ENCODE measurements at regions not wholly inside any gene's neighbourhood (a gene's known extent, or its start where the extent isn't known, plus 50 kb on each side); places are given as distances from the start of the nearest gene placed in this dataset.

DNA sequence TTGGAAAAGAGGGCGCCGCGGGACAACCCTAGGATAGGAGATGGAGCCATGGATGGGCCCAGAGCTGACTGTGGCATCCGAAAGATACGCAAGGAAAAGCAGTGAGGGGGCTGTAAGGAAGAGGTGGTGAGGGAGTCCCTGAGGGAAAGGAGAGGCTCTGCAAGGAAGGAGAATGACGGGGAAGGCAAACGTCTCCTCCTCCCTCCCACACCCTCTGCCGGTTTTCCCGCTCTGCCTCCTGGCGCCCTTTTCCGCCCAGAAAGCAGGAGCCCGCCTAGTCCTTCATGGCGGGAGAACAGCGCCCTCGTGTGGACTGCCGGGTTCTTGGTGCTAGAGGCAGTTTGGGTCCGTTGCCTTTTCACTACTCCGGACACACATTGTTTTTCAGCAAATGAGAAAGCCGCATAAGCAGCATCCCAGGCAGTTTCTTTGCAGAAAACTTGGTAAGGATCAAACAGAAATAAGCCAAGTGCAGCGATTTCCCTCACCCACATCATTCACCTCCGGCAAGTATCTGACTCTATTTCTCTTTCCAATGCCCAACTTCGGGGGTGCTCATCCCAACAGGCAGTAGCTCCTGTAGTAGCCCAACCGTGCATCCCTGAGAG is 200.4 kb downstream of the INO80D start (continued):
- TF ChIP-seq DNMT1 (CRISPR knock-in tag; IDR thresholded peaks at IDR 0.05), result no peak
- no peak for TF ChIP-seq MBNL3 (CRISPR knock-in tag; conservative IDR thresholded peaks at IDR 0.05)
- TF ChIP-seq, protein P1, sequence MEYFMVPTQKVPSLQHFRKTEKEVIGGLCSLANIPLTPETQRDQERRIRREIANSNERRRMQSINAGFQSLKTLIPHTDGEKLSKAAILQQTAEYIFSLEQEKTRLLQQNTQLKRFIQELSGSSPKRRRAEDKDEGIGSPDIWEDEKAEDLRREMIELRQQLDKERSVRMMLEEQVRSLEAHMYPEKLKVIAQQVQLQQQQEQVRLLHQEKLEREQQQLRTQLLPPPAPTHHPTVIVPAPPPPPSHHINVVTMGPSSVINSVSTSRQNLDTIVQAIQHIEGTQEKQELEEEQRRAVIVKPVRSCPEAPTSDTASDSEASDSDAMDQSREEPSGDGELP (IDR thresholded peaks at IDR 0.05; ENCODE audit: borderline replicate concordance, low read depth), result no peak
- no peak; the same call in 1 of the 2 replicates for TF ChIP-seq PHF21A (CRISPR knock-in tag; IDR thresholded peaks at IDR 0.05)
- TF ChIP-seq EHMT2 (IDR thresholded peaks at IDR 0.05; ENCODE audit: borderline replicate concordance, low read depth, low read length), result no peak
- no peak for TF ChIP-seq ZNF33B (CRISPR knock-in tag; IDR thresholded peaks at IDR 0.05)
- no peak for TF ChIP-seq SSRP1 (CRISPR knock-in tag; IDR thresholded peaks at IDR 0.05)
- TF ChIP-seq SALL1 (CRISPR knock-in tag; IDR thresholded peaks at IDR 0.05), result peak; percentile 70
- TF ChIP-seq MEF2D (CRISPR knock-in tag; IDR thresholded peaks at IDR 0.05), result no peak
- TF ChIP-seq, protein P2, sequence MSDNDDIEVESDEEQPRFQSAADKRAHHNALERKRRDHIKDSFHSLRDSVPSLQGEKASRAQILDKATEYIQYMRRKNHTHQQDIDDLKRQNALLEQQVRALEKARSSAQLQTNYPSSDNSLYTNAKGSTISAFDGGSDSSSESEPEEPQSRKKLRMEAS (IDR thresholded peaks at IDR 0.05), result peak; percentile 17; the same call in 1 of the 2 replicates
- TF ChIP-seq ZNF460 (CRISPR knock-in tag; IDR thresholded peaks at IDR 0.05; ENCODE audit: borderline replicate concordance), result no peak
- no peak for TF ChIP-seq ZNF282 (IDR thresholded peaks at IDR 0.05; ENCODE audit: partially characterized antibody)
- TF ChIP-seq, protein P3, sequence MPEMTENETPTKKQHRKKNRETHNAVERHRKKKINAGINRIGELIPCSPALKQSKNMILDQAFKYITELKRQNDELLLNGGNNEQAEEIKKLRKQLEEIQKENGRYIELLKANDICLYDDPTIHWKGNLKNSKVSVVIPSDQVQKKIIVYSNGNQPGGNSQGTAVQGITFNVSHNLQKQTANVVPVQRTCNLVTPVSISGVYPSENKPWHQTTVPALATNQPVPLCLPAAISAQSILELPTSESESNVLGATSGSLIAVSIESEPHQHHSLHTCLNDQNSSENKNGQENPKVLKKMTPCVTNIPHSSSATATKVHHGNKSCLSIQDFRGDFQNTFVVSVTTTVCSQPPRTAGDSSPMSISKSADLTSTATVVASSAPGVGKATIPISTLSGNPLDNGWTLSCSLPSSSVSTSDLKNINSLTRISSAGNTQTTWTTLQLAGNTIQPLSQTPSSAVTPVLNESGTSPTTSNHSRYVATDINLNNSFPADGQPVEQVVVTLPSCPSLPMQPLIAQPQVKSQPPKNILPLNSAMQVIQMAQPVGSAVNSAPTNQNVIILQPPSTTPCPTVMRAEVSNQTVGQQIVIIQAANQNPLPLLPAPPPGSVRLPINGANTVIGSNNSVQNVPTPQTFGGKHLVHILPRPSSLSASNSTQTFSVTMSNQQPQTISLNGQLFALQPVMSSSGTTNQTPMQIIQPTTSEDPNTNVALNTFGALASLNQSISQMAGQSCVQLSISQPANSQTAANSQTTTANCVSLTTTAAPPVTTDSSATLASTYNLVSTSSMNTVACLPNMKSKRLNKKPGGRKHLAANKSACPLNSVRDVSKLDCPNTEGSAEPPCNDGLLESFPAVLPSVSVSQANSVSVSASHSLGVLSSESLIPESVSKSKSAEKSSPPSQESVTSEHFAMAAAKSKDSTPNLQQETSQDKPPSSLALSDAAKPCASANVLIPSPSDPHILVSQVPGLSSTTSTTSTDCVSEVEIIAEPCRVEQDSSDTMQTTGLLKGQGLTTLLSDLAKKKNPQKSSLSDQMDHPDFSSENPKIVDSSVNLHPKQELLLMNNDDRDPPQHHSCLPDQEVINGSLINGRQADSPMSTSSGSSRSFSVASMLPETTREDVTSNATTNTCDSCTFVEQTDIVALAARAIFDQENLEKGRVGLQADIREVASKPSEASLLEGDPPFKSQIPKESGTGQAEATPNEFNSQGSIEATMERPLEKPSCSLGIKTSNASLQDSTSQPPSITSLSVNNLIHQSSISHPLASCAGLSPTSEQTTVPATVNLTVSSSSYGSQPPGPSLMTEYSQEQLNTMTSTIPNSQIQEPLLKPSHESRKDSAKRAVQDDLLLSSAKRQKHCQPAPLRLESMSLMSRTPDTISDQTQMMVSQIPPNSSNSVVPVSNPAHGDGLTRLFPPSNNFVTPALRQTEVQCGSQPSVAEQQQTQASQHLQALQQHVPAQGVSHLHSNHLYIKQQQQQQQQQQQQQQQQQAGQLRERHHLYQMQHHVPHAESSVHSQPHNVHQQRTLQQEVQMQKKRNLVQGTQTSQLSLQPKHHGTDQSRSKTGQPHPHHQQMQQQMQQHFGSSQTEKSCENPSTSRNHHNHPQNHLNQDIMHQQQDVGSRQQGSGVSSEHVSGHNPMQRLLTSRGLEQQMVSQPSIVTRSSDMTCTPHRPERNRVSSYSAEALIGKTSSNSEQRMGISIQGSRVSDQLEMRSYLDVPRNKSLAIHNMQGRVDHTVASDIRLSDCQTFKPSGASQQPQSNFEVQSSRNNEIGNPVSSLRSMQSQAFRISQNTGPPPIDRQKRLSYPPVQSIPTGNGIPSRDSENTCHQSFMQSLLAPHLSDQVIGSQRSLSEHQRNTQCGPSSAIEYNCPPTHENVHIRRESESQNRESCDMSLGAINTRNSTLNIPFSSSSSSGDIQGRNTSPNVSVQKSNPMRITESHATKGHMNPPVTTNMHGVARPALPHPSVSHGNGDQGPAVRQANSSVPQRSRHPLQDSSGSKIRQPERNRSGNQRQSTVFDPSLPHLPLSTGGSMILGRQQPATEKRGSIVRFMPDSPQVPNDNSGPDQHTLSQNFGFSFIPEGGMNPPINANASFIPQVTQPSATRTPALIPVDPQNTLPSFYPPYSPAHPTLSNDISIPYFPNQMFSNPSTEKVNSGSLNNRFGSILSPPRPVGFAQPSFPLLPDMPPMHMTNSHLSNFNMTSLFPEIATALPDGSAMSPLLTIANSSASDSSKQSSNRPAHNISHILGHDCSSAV (CRISPR knock-in tag; IDR thresholded peaks at IDR 0.05; ENCODE audit: borderline replicate concordance), result no peak
- TF ChIP-seq MED1 (CRISPR knock-in tag; IDR thresholded peaks at IDR 0.05), result 0 out of 2 replicates have a peak, but pooled peaks have one; percentile 24
- 0 out of 2 replicates have a peak, but pooled peaks have one; percentile 53 for TF ChIP-seq ZNF557 (CRISPR knock-in tag; IDR thresholded peaks at IDR 0.05)
- TF ChIP-seq, protein P4, sequence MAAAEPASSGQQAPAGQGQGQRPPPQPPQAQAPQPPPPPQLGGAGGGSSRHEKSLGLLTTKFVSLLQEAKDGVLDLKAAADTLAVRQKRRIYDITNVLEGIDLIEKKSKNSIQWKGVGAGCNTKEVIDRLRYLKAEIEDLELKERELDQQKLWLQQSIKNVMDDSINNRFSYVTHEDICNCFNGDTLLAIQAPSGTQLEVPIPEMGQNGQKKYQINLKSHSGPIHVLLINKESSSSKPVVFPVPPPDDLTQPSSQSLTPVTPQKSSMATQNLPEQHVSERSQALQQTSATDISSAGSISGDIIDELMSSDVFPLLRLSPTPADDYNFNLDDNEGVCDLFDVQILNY (CRISPR knock-in tag; conservative IDR thresholded peaks at IDR 0.05), result peak; percentile 91
- TF ChIP-seq, protein P5, sequence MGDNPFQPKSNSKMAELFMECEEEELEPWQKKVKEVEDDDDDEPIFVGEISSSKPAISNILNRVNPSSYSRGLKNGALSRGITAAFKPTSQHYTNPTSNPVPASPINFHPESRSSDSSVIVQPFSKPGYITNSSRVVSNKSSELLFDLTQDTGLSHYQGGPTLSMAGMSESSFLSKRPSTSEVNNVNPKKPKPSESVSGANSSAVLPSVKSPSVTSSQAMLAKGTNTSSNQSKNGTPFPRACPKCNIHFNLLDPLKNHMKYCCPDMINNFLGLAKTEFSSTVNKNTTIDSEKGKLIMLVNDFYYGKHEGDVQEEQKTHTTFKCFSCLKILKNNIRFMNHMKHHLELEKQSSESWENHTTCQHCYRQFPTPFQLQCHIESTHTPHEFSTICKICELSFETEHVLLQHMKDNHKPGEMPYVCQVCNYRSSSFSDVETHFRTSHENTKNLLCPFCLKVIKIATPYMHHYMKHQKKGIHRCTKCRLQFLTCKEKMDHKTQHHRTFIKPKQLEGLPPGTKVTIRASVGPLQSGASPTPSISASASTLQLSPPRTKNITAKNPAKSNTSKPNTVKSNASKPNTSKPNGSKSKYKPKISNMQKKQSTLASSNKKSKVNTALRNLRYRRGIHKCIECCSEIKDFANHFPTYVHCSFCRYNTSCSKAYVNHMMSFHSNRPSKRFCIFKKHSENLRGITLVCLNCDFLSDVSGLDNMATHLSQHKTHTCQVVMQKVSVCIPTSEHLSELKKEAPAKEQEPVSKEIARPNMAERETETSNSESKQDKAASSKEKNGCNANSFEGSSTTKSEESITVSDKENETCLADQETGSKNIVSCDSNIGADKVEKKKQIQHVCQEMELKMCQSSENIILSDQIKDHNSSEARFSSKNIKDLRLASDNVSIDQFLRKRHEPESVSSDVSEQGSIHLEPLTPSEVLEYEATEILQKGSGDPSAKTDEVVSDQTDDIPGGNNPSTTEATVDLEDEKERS (CRISPR knock-in tag; IDR thresholded peaks at IDR 0.05), result peak; percentile 79

All from HepG2 (cell line).